K562 (cell line): ENCODE measurements at regions not wholly inside any gene's neighbourhood (a gene's known extent, or its start where the extent isn't known, plus 50 kb on each side); places are given as distances from the start of the nearest gene placed in this dataset.

Experiments used
- ARNT ChIP-seq, 2 experiments: fragments of 450-650 bp; IDR thresholded peaks; 2 replicates each; pipeline ENCODE4 v1.6.1; 2016; ENCODE audit warnings: mild to moderate bottlenecking in 1 of 2
- CBFA2T2 ChIP-seq: fragments of 450-650 bp; conservative IDR thresholded peaks from 2 replicates; pipeline ENCODE4 v1.6.1; 2017; ENCODE audit warnings: mild to moderate bottlenecking
- CCNT2 ChIP-seq: IDR thresholded peaks from 2 replicates; pipeline ENCODE4 v1.6.1; 2011; ENCODE audit warnings: borderline replicate concordance, low read depth, mild to moderate bottlenecking, moderate library complexity, mixed read lengths, low read length; ENCODE audit not compliant: insufficient read length; ENCODE audit errors: extremely low read depth
- CREB5 ChIP-seq: fragments of 250-450 bp; sonication (Bioruptor Pico); IDR thresholded peaks from 2 replicates; pipeline ENCODE4 v1.5.0; 2020; ENCODE audit warnings: mild to moderate bottlenecking
- CXXC5 ChIP-seq: fragments of 250-450 bp; sonication (Bioruptor Pico); IDR thresholded peaks from 2 replicates; pipeline ENCODE4 v1.8.0; 2022; ENCODE audit warnings: inconsistent platforms, mild to moderate bottlenecking, moderate library complexity
- DPF2 ChIP-seq: fragments of 450-650 bp; IDR thresholded peaks from 2 replicates; pipeline ENCODE4 v1.6.1; 2016
- GTF2F1 ChIP-seq: IDR thresholded peaks from 2 replicates; pipeline ENCODE4 v1.6.1; 2011; ENCODE audit warnings: low read depth, low read length, improper control_type of control experiment
- HDAC3 ChIP-seq: fragments of 450-650 bp; IDR thresholded peaks from 2 replicates; pipeline ENCODE4 v1.6.1; 2018; ENCODE audit warnings: borderline replicate concordance, mild to moderate bottlenecking, moderate library complexity; ENCODE audit not compliant: partially characterized antibody
- HOMEZ ChIP-seq: fragments of 250-450 bp; sonication (Bioruptor Pico); IDR thresholded peaks from 2 replicates; pipeline ENCODE4 v1.4.0; 2020; ENCODE audit warnings: mild to moderate bottlenecking, moderate library complexity
- IRF1 ChIP-seq: sonication (generic); formaldehyde crosslinking; IDR thresholded peaks from 2 replicates; pipeline ENCODE4 v1.8.0; 2022; ENCODE audit warnings: missing genetic modification reagents, mild to moderate bottlenecking, borderline replicate concordance
- JUND ChIP-seq, 2 experiments: IDR thresholded peaks; 2 replicates in 1 of 2; 3 replicates in 1 of 2; pipeline ENCODE4 v1.6.1; 2011; ENCODE audit warnings: borderline replicate concordance in 2 of 2, low read depth in 2 of 2, low read length in 2 of 2, improper control_type of control experiment in 1 of 2, missing biosample characterization in 1 of 2, missing genetic modification characterization in 1 of 2, missing genetic modification reagents in 1 of 2
- KLF16 ChIP-seq: IDR thresholded peaks from 2 replicates; pipeline ENCODE4 v1.6.1; 2016; ENCODE audit warnings: antibody characterized with exemption
- MEIS2 ChIP-seq: fragments of 450-650 bp; IDR thresholded peaks from 2 replicates; pipeline ENCODE4 v1.6.1; 2014; ENCODE audit warnings: mild to moderate bottlenecking; ENCODE audit not compliant: partially characterized antibody
- MLX ChIP-seq, 2 experiments: fragments of 450-650 bp in 1 of 2; sonication (generic) in 1 of 2; formaldehyde crosslinking; conservative IDR thresholded peaks; 2 replicates each; pipeline versions ENCODE4 v1.4.0 to v1.8.1; 2020 to 2022; ENCODE audit warnings: mild to moderate bottlenecking in 1 of 2, missing genetic modification reagents in 1 of 2
- NCOA1 ChIP-seq: fragments of 450-650 bp; IDR thresholded peaks from 2 replicates; pipeline ENCODE4 v1.6.1; 2016; ENCODE audit warnings: low read depth
- NFE2 ChIP-seq: IDR thresholded peaks from 2 replicates; pipeline ENCODE4 v1.6.1; 2014; ENCODE audit warnings: antibody characterized with exemption, low read depth
- POLR2AphosphoS5 ChIP-seq: IDR thresholded peaks from 2 replicates; pipeline ENCODE4 v1.6.1; 2011; ENCODE audit warnings: mild to moderate bottlenecking, low read depth, low read length, moderate library complexity; ENCODE audit not compliant: control insufficient read depth, insufficient read depth
- PTTG1 ChIP-seq: fragments of 450-650 bp; IDR thresholded peaks from 2 replicates; pipeline ENCODE4 v1.6.1; 2016; ENCODE audit warnings: low read depth, mild to moderate bottlenecking, missing genetic modification characterization, missing compliant biosample characterization
- RBM34 ChIP-seq: fragments of 200-400 bp; formaldehyde crosslinking; IDR thresholded peaks from 2 replicates; pipeline ENCODE4 v1.6.1; 2018; ENCODE audit warnings: low read length, borderline replicate concordance; ENCODE audit not compliant: insufficient read depth
- RCOR1 ChIP-seq, 2 experiments: IDR thresholded peaks; 2 replicates each; pipeline ENCODE4 v1.6.1; 2012; ENCODE audit warnings: low read depth in 2 of 2, low read length in 2 of 2, borderline replicate concordance in 1 of 2, improper control_type of control experiment in 1 of 2
- SMARCE1 ChIP-seq: fragments of 450-650 bp; IDR thresholded peaks from 2 replicates; pipeline ENCODE4 v1.7.1; 2016; ENCODE audit warnings: mild to moderate bottlenecking
- SOX6 ChIP-seq: fragments of 450-650 bp; IDR thresholded peaks from 2 replicates; pipeline ENCODE4 v1.6.1; 2014; ENCODE audit warnings: mild to moderate bottlenecking
- TEAD4 ChIP-seq, 2 experiments: sonication (generic) in 1 of 2; formaldehyde crosslinking in 1 of 2; IDR thresholded peaks; 2 replicates each; pipeline versions ENCODE4 v1.6.1 to v1.8.0; 2012 to 2022; ENCODE audit warnings: borderline replicate concordance in 1 of 2, inconsistent platforms in 1 of 2, low read length in 1 of 2, mild to moderate bottlenecking in 1 of 2, missing genetic modification reagents in 1 of 2
- ZC3H4 ChIP-seq: sonication (generic); formaldehyde crosslinking; IDR thresholded peaks from 2 replicates; pipeline ENCODE4 v1.9.0; 2021; ENCODE audit warnings: missing genetic modification reagents, borderline replicate concordance
- ZNF699 ChIP-seq: fragments of 250-450 bp; sonication (Bioruptor Pico); IDR thresholded peaks from 2 replicates; pipeline ENCODE4 v1.8.0; 2021; ENCODE audit warnings: mild to moderate bottlenecking, moderate library complexity; ENCODE audit not compliant: insufficient replicate concordance

GRCh38 chr12:105840384-105840783 is 298.4 kb downstream of the NUAK1 start (continued):
- peak; percentile 89 for TF ChIP-seq CBFA2T2
- peak; percentile 93 for TF ChIP-seq TEAD4 (IDR thresholded peaks at IDR 0.05; ENCODE audit: low read length)
- no peak for TF ChIP-seq TEAD4 (CRISPR knock-in tag; IDR thresholded peaks at IDR 0.05; ENCODE audit: borderline replicate concordance)
- TF ChIP-seq NCOA1, result peak; percentile 43; the same call in 1 of the 2 replicates
- TF ChIP-seq MLX (CRISPR knock-in tag; conservative IDR thresholded peaks at IDR 0.05), result no peak
- peak in 1 of 2 experiments; percentile 72; a peak in 1 of 4 replicates for TF ChIP-seq ARNT (IDR thresholded peaks at IDR 0.05)
- TF ChIP-seq IRF1 (CRISPR knock-in tag), result no peak
- TF ChIP-seq PTTG1 (tag), result no peak
- TF ChIP-seq SMARCE1, result peak; percentile 74
- TF ChIP-seq JUND (IDR thresholded peaks at IDR 0.05; ENCODE audit: borderline replicate concordance, low read depth, low read length), result peak; percentile 39; the same call in 1 of the 2 replicates
- peak; percentile 58; the same call in 1 of the 3 replicates for TF ChIP-seq JUND (tag; IDR thresholded peaks at IDR 0.05; ENCODE audit: borderline replicate concordance, low read depth, low read length)
- no peak for TF ChIP-seq CREB5 (CRISPR knock-in tag)
- peak; percentile 18; the same call in 1 of the 2 replicates for TF ChIP-seq NFE2
- TF ChIP-seq KLF16, result peak; percentile 85
- TF ChIP-seq ZC3H4 (CRISPR knock-in tag), result no peak
- no peak for TF ChIP-seq HOMEZ (CRISPR knock-in tag)
- no peak for TF ChIP-seq RBM34
- TF ChIP-seq HDAC3, result peak; percentile 56
- peak; percentile 94 for TF ChIP-seq DPF2
- TF ChIP-seq ZNF699 (CRISPR knock-in tag), result no peak
- peak in 1 of 2 experiments; percentile 37; a peak in 1 of 4 replicates for TF ChIP-seq RCOR1 (IDR thresholded peaks at IDR 0.05; ENCODE audit: borderline replicate concordance in 1 of 2, low read depth in 2 of 2, low read length in 2 of 2)
- peak; percentile 55 for TF ChIP-seq MEIS2
- peak; percentile 76 for TF ChIP-seq CCNT2
- peak; percentile 83 for TF ChIP-seq SOX6
- no peak for TF ChIP-seq GTF2F1
- peak; percentile 31; the same call in 1 of the 2 replicates for TF ChIP-seq CXXC5
- peak; percentile 81 for TF ChIP-seq POLR2AphosphoS5
